ENCODE measurements at regions not wholly inside any gene's neighbourhood (a gene's known extent, or its start where the extent isn't known, plus 50 kb on each side); places are given as distances from the start of the nearest gene placed in this dataset.

- H3K4me1 ChIP-seq (ENCODE audit: control insufficient read depth, insufficient read depth, low read length) = peaks cover 7% of the 10 kb centered on the region
- H3K27ac ChIP-seq (ENCODE audit: low read depth, low read length) = peak overlapping the region; percentile 89
- Mint-ChIP-seq H3K27ac (no peak overlapping the region), H3K9me3 (no peaks in the 10 kb centered on the region), H3K36me3 (ENCODE audit: low read depth) (no peaks in the 10 kb centered on the region), H3K4me3 (no peak overlapping the region), H3K27me3 (ENCODE audit: insufficient read depth) (peaks cover 12% of the 10 kb centered on the region), H3K4me1 (peaks cover 32% of the 10 kb centered on the region)
- H3K36me3 ChIP-seq (ENCODE audit: control insufficient read depth, insufficient read depth, low read length) = no peaks in the 10 kb centered on the region
- H3K9ac ChIP-seq (ENCODE audit: extremely low read depth, low read length, poor library complexity, severe bottlenecking) = no peak overlapping the region
- 84 to 86% methylated on average over 4 to 8 of the region's 8 CpGs for WGBS, 2 experiments (ENCODE audit: insufficient coverage in 1 of 2, insufficient read length in 1 of 2)
- TF ChIP-seq CTCF (conservative IDR thresholded peaks at IDR 0.05) = no peak
- no peaks in the 10 kb centered on the region for H3K9me3 ChIP-seq (ENCODE audit: control insufficient read depth, low read length)
- no peak overlapping the region for H3K4me3 ChIP-seq (ENCODE audit: low read length)
- no peak for DNase-seq
- no peaks in the 10 kb centered on the region for H3K27me3 ChIP-seq (ENCODE audit: control insufficient read depth, insufficient read depth, low read length, poor library complexity, severe bottlenecking)
These were observed 496.9 kb upstream of the ZFHX3 start for GRCh38 chr16:73544826-73545225.

- H3K9ac ChIP-seq (ENCODE audit: extremely low read depth, low read length, poor library complexity, severe bottlenecking) = no peak overlapping the region
- H3K27me3 Mint-ChIP-seq (ENCODE audit: insufficient read depth) = peaks cover 12% of the 10 kb centered on the region
- H3K27me3 ChIP-seq (ENCODE audit: control insufficient read depth, insufficient read depth, low read length, poor library complexity, severe bottlenecking) = no peaks in the 10 kb centered on the region
- no peak overlapping the region for H3K4me3 Mint-ChIP-seq
- H3K4me1 ChIP-seq (ENCODE audit: control insufficient read depth, insufficient read depth, low read length) = peaks cover 4% of the 10 kb centered on the region
- 74 to 82% methylated on average over 11 to 19 of the region's 20 CpGs for WGBS, 2 experiments (ENCODE audit: insufficient coverage in 1 of 2, insufficient read length in 1 of 2)
- no peaks in the 10 kb centered on the region for H3K36me3 ChIP-seq (ENCODE audit: control insufficient read depth, insufficient read depth, low read length)
- H3K4me3 ChIP-seq (ENCODE audit: low read length) = no peak overlapping the region
- peaks cover 26% of the 10 kb centered on the region for H3K4me1 Mint-ChIP-seq
- DNase-seq = no peak
- H3K9me3 Mint-ChIP-seq = no peaks in the 10 kb centered on the region
- no peak overlapping the region for H3K27ac Mint-ChIP-seq
- H3K9me3 ChIP-seq (ENCODE audit: control insufficient read depth, low read length) = no peaks in the 10 kb centered on the region
- peak overlapping the region; percentile 89 for H3K27ac ChIP-seq (ENCODE audit: low read depth, low read length)
- no peaks in the 10 kb centered on the region for H3K36me3 Mint-ChIP-seq (ENCODE audit: low read depth)
- TF ChIP-seq CTCF (conservative IDR thresholded peaks at IDR 0.05) = no peak
These were observed 496.2 kb upstream of the ZFHX3 start for GRCh38 chr16:73543970-73544599.

GRCh38 chr16:73543331-73543969 lies 495.5 kb upstream of the ZFHX3 start:
- H3K9me3 Mint-ChIP-seq = no peaks in the 10 kb centered on the region
- DNase-seq = no peak
- peaks cover 4% of the 10 kb centered on the region for H3K4me1 ChIP-seq (ENCODE audit: control insufficient read depth, insufficient read depth, low read length)
- H3K4me1 Mint-ChIP-seq = peaks cover 26% of the 10 kb centered on the region
- no peaks in the 10 kb centered on the region for H3K27me3 ChIP-seq (ENCODE audit: control insufficient read depth, insufficient read depth, low read length, poor library complexity, severe bottlenecking)
- H3K27ac ChIP-seq (ENCODE audit: low read depth, low read length) = peak overlapping the region; percentile 60
- peaks cover 12% of the 10 kb centered on the region for H3K27me3 Mint-ChIP-seq (ENCODE audit: insufficient read depth)
- no peaks in the 10 kb centered on the region for H3K36me3 ChIP-seq (ENCODE audit: control insufficient read depth, insufficient read depth, low read length)
- no peak for TF ChIP-seq CTCF (conservative IDR thresholded peaks at IDR 0.05)
- no peaks in the 10 kb centered on the region for H3K36me3 Mint-ChIP-seq (ENCODE audit: low read depth)
- no peak overlapping the region for H3K4me3 Mint-ChIP-seq
- no peak overlapping the region for H3K9ac ChIP-seq (ENCODE audit: extremely low read depth, low read length, poor library complexity, severe bottlenecking)
- no peaks in the 10 kb centered on the region for H3K9me3 ChIP-seq (ENCODE audit: control insufficient read depth, low read length)
- no peak overlapping the region for H3K4me3 ChIP-seq (ENCODE audit: low read length)
- H3K27ac Mint-ChIP-seq = no peak overlapping the region
- 83% methylated on average over 9 of the region's 10 CpGs; no CpG with 5 or more reads in 1 of the 2 experiments for WGBS, 2 experiments (ENCODE audit: insufficient coverage in 1 of 2, insufficient read length in 1 of 2)

Data from endodermal cell (in vitro differentiated cells).